Cardiac muscle cell (in vitro differentiated cells and primary cell): ENCODE measurements at regions not wholly inside any gene's neighbourhood (a gene's known extent, or its start where the extent isn't known, plus 50 kb on each side); places are given as distances from the start of the nearest gene placed in this dataset.
A peak's percentile ranks its signal among the peaks of the same experiment; 100 is the strongest.

Experiments
- DNase-seq, 2 donors: peaks; one replicate each; pipeline versions ENCODE4 v3.0.0 to v3.0.0-alpha.2; 2010 to 2017; ENCODE audit warnings: low read depth in 1 of 2, low spot score in 1 of 2
- H3K27ac ChIP-seq: fragments of 200-600 bp; sonication (generic); 2 replicates; pipeline ENCODE4 v1.5.1; 2016
- H3K27me3 ChIP-seq: fragments of 200-600 bp; sonication (generic); 2 replicates; pipeline ENCODE4 v1.6.0; 2016; ENCODE audit warnings: control low read depth
- H3K36me3 ChIP-seq: fragments of 200-600 bp; sonication (generic); 2 replicates; pipeline ENCODE4 v1.5.1; 2016; ENCODE audit warnings: control low read depth
- H3K4me1 ChIP-seq: fragments of 200-600 bp; sonication (generic); 2 replicates; pipeline ENCODE4 v1.8.1; 2017; ENCODE audit warnings: low read depth, mild to moderate bottlenecking, mixed run types
- H3K4me3 ChIP-seq: fragments of 200-600 bp; sonication (generic); 2 replicates; pipeline ENCODE4 v1.5.1; 2016; ENCODE audit warnings: mild to moderate bottlenecking
- H3K9me3 ChIP-seq: fragments of 200-600 bp; sonication (generic); 2 replicates; pipeline ENCODE4 v1.5.1; 2017; ENCODE audit warnings: low read depth, mild to moderate bottlenecking, control low read depth
- CTCF ChIP-seq: IDR thresholded peaks from 2 replicates; pipeline ENCODE4 v1.5.1; 2012; ENCODE audit warnings: low read depth, mild to moderate bottlenecking, low read length

- DNase-seq: peak in 1 of 2 donors; percentile 61
- no peak overlapping the region for H3K4me3 ChIP-seq
- no peaks in the 10 kb centered on the region for H3K36me3 ChIP-seq
- H3K27me3 ChIP-seq: no peaks in the 10 kb centered on the region
- H3K27ac ChIP-seq: no peak overlapping the region
- no peak for TF ChIP-seq CTCF
- peaks cover 6% of the 10 kb centered on the region for H3K4me1 ChIP-seq
- H3K9me3 ChIP-seq: no peaks in the 10 kb centered on the region
Measured at GRCh38 chr1:58975888-58976287, 192.0 kb upstream of the JUN start.

GRCh38 chr1:58976294-58976693 is 192.4 kb upstream of the JUN start:
- H3K9me3 ChIP-seq: no peaks in the 10 kb centered on the region
- no peak overlapping the region for H3K27ac ChIP-seq
- no peaks in the 10 kb centered on the region for H3K27me3 ChIP-seq
- H3K4me3 ChIP-seq: no peak overlapping the region
- peaks cover 6% of the 10 kb centered on the region for H3K4me1 ChIP-seq
- DNase-seq: no peak
- no peak for TF ChIP-seq CTCF
- H3K36me3 ChIP-seq: no peaks in the 10 kb centered on the region

GRCh38 chr1:58977598-58977997 is 193.8 kb upstream of the JUN start:
- Histone ChIP-seq H3K4me3 (no peak overlapping the region), H3K27me3 (no peaks in the 10 kb centered on the region), H3K4me1 (peaks cover 6% of the 10 kb centered on the region), H3K9me3 (no peaks in the 10 kb centered on the region), H3K36me3 (no peaks in the 10 kb centered on the region), H3K27ac (no peak overlapping the region)
- no peak for TF ChIP-seq CTCF
- no peak for DNase-seq

- Histone ChIP-seq H3K4me1 (peaks cover 9% of the 10 kb centered on the region), H3K36me3 (no peaks in the 10 kb centered on the region), H3K27ac (no peak overlapping the region), H3K9me3 (no peaks in the 10 kb centered on the region), H3K4me3 (no peak overlapping the region), H3K27me3 (no peaks in the 10 kb centered on the region)
- no peak for TF ChIP-seq CTCF
- no peak for DNase-seq
Measured at GRCh38 chr1:58978096-58978495, 194.2 kb upstream of the JUN start.

GRCh38 chr1:58979086-58979485 is 195.2 kb upstream of the JUN start:
- no peaks in the 10 kb centered on the region for H3K27me3 ChIP-seq
- no peak for TF ChIP-seq CTCF
- no peaks in the 10 kb centered on the region for H3K36me3 ChIP-seq
- H3K9me3 ChIP-seq: no peaks in the 10 kb centered on the region
- no peak for DNase-seq
- no peak overlapping the region for H3K27ac ChIP-seq
- H3K4me1 ChIP-seq: peaks cover 9% of the 10 kb centered on the region
- H3K4me3 ChIP-seq: no peak overlapping the region

- Histone ChIP-seq H3K4me1 (peaks cover 9% of the 10 kb centered on the region), H3K27me3 (no peaks in the 10 kb centered on the region), H3K36me3 (no peaks in the 10 kb centered on the region), H3K4me3 (no peak overlapping the region), H3K27ac (no peak overlapping the region), H3K9me3 (no peaks in the 10 kb centered on the region)
- TF ChIP-seq CTCF: no peak
- DNase-seq: no peak
Measured at GRCh38 chr1:58979677-58980076, 195.8 kb upstream of the JUN start.
